Astrocyte of the cerebellum (primary cell): ENCODE measurements at regions not wholly inside any gene's neighbourhood (a gene's known extent, or its start where the extent isn't known, plus 50 kb on each side); places are given as distances from the start of the nearest gene placed in this dataset.

Experiments
- DNase-seq: peaks from one replicate; pipeline ENCODE4 v3.0.0-alpha.2; 2011; ENCODE audit warnings: low read depth
- H3K4me3 ChIP-seq: 2 replicates; pipeline ENCODE4 v1.5.1; 2011; ENCODE audit warnings: mild to moderate bottlenecking, low read depth, low read length, moderate library complexity
- in situ Hi-C: cut with HindIII; loops from 2 replicates; pipeline ENCODE4 v1.10.0; 2017; ENCODE audit warnings: low sequenced_read_pairs
- TF ChIP-seq, protein P1 (sequence below): IDR thresholded peaks from 2 replicates; pipeline ENCODE4 v1.5.1; 2012; ENCODE audit warnings: low read length, low read depth, moderate library complexity, mild to moderate bottlenecking; ENCODE audit errors: missing control alignments

DNA sequence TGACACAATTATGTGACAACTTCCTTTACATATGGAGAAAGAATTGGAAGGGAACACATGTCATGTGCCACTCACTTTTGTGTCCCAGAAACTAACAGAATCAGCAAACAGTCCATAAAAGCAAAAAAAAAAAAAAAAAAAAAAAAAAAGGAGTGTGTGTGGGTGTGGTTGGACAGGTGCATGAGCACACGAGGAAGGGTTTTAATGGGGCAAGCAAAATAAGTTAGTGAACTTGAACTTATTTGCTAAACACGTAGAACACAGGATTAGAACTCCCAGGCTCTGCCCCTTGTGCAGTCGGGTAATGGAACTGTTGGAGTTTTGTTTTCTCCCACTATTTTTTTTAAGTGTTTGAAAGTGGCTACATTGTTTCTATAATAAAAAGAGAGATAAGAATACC lies 74.8 kb upstream of the PJA2 start:
- in situ Hi-C loops: no loop called here
- TF ChIP-seq, protein P1, sequence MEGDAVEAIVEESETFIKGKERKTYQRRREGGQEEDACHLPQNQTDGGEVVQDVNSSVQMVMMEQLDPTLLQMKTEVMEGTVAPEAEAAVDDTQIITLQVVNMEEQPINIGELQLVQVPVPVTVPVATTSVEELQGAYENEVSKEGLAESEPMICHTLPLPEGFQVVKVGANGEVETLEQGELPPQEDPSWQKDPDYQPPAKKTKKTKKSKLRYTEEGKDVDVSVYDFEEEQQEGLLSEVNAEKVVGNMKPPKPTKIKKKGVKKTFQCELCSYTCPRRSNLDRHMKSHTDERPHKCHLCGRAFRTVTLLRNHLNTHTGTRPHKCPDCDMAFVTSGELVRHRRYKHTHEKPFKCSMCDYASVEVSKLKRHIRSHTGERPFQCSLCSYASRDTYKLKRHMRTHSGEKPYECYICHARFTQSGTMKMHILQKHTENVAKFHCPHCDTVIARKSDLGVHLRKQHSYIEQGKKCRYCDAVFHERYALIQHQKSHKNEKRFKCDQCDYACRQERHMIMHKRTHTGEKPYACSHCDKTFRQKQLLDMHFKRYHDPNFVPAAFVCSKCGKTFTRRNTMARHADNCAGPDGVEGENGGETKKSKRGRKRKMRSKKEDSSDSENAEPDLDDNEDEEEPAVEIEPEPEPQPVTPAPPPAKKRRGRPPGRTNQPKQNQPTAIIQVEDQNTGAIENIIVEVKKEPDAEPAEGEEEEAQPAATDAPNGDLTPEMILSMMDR: no peak
- H3K4me3 ChIP-seq: no peak overlapping the region
- no peak for DNase-seq

DNA sequence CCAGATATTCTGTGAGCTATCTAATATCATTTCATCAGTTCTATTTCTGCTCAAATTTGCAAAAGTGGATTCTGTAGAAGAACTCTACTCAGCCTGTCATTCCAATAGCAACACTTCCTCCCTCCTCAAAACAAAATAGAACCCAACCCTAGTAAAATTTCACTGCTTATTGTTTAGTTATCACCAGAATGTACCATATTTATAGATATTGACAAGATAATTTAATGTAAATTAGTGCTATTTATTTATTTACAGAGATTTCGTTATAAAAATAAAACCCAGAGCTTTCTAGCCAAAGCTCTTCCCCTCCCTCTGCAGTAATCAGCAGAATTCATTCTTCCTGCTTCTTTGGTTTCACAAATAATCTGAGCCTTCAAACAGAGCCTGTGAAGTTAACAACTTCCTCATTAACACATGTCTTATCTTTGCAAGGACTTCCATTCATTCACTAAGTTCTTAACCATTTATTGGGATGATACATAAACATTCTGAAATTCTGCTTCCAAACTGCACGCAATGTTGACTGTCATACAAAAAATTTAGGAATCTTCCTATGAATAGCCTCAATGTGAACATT lies 73.7 kb upstream of the PJA2 start:
- no peak for DNase-seq
- in situ Hi-C loops: no loop called here
- TF ChIP-seq, protein P1: no peak
- H3K4me3 ChIP-seq: no peak overlapping the region

DNA sequence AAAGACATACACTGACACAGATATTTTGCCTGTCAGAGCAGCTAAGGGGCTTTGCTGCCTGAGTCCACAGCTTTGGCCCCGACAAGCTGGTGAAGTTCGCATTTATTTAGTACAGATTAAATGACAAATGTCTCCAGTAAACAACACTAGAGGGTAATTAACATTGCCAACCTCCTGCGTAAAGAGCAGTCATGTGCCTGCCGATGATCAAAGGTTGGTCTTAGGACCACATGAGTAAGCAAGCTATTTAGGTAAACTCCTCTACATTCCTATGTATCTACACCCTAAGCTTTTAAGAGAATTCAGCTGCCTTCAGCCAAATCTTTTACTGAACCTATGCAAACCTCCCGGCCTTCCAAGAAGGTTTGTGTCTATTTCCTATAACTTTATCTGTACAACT lies 73.0 kb upstream of the PJA2 start:
- no peak overlapping the region for H3K4me3 ChIP-seq
- in situ Hi-C loops: no loop called here
- TF ChIP-seq, protein P1: no peak
- no peak for DNase-seq

DNA sequence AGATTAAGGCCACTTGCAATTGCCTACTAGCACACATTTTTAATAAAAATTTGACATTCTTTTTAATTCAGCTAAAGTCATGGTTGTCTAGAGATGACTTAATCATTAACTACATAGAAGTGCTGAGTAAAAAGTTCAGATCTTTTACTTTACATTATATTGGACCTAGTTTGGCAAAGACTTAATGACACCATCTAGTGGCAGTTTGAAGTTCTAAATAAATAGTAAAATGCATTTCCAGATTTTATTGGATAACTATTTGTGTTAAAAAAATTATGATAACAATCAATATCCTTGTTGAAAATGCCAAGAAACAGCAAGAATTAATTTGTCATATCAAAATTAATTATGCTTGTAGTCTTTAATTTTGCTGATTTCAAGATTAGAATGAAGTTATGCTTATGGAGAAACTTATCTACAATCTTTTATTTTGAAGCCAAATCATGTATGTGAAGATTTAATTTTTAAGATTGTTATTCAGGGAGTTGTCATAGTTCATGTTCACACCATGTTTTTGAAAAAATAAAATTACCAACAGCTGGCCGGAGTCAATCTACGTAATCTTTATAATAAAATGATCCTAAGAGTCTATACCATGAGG lies 69.6 kb upstream of the PJA2 start:
- in situ Hi-C loops: no loop called here
- H3K4me3 ChIP-seq: no peak overlapping the region
- TF ChIP-seq, protein P1: peak; percentile 13
- DNase-seq: no peak

DNA sequence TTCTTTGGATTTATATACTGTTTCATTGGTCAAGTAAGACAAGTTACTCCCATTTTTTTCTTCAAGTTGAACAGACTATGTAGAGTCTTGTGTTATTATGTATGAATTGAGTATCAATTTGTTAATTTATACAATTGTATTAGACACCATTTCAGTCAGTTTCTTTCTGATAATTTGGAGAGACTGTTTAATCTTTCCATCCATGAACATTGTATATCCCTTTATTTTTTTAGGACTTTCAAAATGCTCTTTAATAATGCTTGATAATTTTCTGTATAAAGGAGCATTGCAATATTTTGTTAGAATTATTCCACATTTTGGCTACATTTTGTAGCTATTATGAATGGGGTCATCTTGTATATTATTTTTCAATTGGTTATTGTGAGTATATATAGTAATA lies 69.1 kb upstream of the PJA2 start:
- in situ Hi-C loops: no loop called here
- no peak for DNase-seq
- TF ChIP-seq, protein P1: no peak
- H3K4me3 ChIP-seq: no peak overlapping the region

DNA sequence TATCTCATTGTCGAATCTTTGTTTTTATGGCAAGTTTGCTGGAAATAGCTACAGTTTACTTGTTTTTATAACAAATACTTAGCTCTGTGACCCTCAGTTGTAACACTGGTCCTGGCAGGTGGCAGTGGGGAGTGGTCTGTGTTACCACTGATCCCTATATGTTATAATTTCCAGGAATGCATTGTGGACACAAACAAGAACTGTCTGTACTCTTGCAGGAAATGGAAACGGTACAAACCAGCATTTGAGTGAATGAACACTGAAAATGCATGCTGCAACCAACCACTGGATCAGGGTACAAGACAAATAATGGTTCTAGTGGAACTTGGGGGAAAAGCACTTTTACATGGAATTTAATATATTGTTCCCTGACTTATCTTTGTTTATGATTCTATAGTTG lies 66.5 kb upstream of the PJA2 start:
- in situ Hi-C loops: no loop called here
- no peak overlapping the region for H3K4me3 ChIP-seq
- DNase-seq: no peak
- TF ChIP-seq, protein P1: no peak
